ENCODE measurements at regions not wholly inside any gene's neighbourhood (a gene's known extent, or its start where the extent isn't known, plus 50 kb on each side); places are given as distances from the start of the nearest gene placed in this dataset.

GRCh38 chr20:16801919-16802651, 53.9 kb downstream of the OTOR start:
- H3K4me2 ChIP-seq = no peak overlapping the region
- H4K20me1 ChIP-seq (ENCODE audit: insufficient read depth) = no peaks in the 10 kb centered on the region
- H3K79me2 ChIP-seq (ENCODE audit: insufficient read depth) = no peaks in the 10 kb centered on the region
- TF ChIP-seq, protein P1, sequence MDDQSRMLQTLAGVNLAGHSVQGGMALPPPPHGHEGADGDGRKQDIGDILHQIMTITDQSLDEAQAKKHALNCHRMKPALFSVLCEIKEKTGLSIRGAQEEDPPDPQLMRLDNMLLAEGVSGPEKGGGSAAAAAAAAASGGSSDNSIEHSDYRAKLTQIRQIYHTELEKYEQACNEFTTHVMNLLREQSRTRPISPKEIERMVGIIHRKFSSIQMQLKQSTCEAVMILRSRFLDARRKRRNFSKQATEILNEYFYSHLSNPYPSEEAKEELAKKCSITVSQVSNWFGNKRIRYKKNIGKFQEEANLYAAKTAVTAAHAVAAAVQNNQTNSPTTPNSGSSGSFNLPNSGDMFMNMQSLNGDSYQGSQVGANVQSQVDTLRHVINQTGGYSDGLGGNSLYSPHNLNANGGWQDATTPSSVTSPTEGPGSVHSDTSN (IDR thresholded peaks at IDR 0.05) = no peak
- TF ChIP-seq RAD21 (IDR thresholded peaks at IDR 0.05; ENCODE audit: low read length) (peak; percentile 86), SMC3 (IDR thresholded peaks at IDR 0.05; ENCODE audit: low read depth, low read length) (peak; percentile 65)
- TF ChIP-seq, protein P2, sequence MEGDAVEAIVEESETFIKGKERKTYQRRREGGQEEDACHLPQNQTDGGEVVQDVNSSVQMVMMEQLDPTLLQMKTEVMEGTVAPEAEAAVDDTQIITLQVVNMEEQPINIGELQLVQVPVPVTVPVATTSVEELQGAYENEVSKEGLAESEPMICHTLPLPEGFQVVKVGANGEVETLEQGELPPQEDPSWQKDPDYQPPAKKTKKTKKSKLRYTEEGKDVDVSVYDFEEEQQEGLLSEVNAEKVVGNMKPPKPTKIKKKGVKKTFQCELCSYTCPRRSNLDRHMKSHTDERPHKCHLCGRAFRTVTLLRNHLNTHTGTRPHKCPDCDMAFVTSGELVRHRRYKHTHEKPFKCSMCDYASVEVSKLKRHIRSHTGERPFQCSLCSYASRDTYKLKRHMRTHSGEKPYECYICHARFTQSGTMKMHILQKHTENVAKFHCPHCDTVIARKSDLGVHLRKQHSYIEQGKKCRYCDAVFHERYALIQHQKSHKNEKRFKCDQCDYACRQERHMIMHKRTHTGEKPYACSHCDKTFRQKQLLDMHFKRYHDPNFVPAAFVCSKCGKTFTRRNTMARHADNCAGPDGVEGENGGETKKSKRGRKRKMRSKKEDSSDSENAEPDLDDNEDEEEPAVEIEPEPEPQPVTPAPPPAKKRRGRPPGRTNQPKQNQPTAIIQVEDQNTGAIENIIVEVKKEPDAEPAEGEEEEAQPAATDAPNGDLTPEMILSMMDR (IDR thresholded peaks at IDR 0.05) = peak; percentile 91
- H3K9me2 ChIP-seq = no peaks in the 10 kb centered on the region
- 0 out of 4 replicates have a peak overlapping the region, but pooled peaks of 1 of the 2 experiments have one; percentile 12 for H3K4me3 ChIP-seq (ENCODE audit: low read depth in 2 of 2, low read length in 1 of 2)
- ChIA-PET CTCF (interaction anchor here (0.6 to 12.6 kb wide), 44 partner anchors 9 to 815 kb away, joined by 3 to 300 read pairs (median 3); no protein-coding TSS in a partner anchor), POLR2A (no interaction called here)
- H2AFZ ChIP-seq (ENCODE audit: low read depth) = no peak overlapping the region
- peak; percentile 48 for DNase-seq
- H3K27me3 ChIP-seq (ENCODE audit: insufficient read depth) = no peaks in the 10 kb centered on the region
- no peaks in the 10 kb centered on the region for H3K9me3 ChIP-seq
- H3K36me3 ChIP-seq (replicated peaks in 1 of 2; ENCODE audit: control insufficient read depth in 1 of 2, insufficient read depth in 2 of 2, low read length in 1 of 2) = no peaks in the 10 kb centered on the region
- no peak overlapping the region for H3K27ac ChIP-seq (ENCODE audit: low read depth in 2 of 2, low read length in 1 of 2)
- H3F3A ChIP-seq (replicated peaks; ENCODE audit: insufficient read depth) = no peaks in the 10 kb centered on the region
- WGBS (ENCODE audit: low lambda C conversion rate) = 11% methylated on average over 15 of the region's 15 CpGs
- H3K4me1 ChIP-seq (ENCODE audit: control insufficient read depth in 1 of 2, insufficient read depth in 2 of 2, low read depth in 1 of 2, low read length in 1 of 2) = no peaks in the 10 kb centered on the region; a peak in 1 of 4 replicates
- H3K9ac ChIP-seq = no peak overlapping the region

GRCh38 chr20:16802652-16802935, 54.4 kb downstream of the OTOR start:
- Histone ChIP-seq H3K9me2 (no peaks in the 10 kb centered on the region), H3K4me2 (no peak overlapping the region), H3K9me3 (no peaks in the 10 kb centered on the region), H3K4me3 (ENCODE audit: low read depth in 2 of 2, low read length in 1 of 2) (no peak overlapping the region), H3K4me1 (ENCODE audit: control insufficient read depth in 1 of 2, insufficient read depth in 2 of 2, low read depth in 1 of 2, low read length in 1 of 2) (no peaks in the 10 kb centered on the region; a peak in 1 of 4 replicates), H3K9ac (no peak overlapping the region), H3K27ac (ENCODE audit: low read depth in 2 of 2, low read length in 1 of 2) (no peak overlapping the region), H3F3A (replicated peaks; ENCODE audit: insufficient read depth) (no peaks in the 10 kb centered on the region), H3K27me3 (ENCODE audit: insufficient read depth) (no peaks in the 10 kb centered on the region), H2AFZ (ENCODE audit: low read depth) (no peak overlapping the region), H3K79me2 (ENCODE audit: insufficient read depth) (no peaks in the 10 kb centered on the region), H4K20me1 (ENCODE audit: insufficient read depth) (no peaks in the 10 kb centered on the region), H3K36me3 (replicated peaks in 1 of 2; ENCODE audit: control insufficient read depth in 1 of 2, insufficient read depth in 2 of 2, low read length in 1 of 2) (no peaks in the 10 kb centered on the region)
- no peak for DNase-seq
- WGBS (ENCODE audit: low lambda C conversion rate) = 52% methylated on average over 4 of the region's 4 CpGs
- POLR2A ChIA-PET = no interaction called here
- CTCF ChIA-PET = interaction anchor here (0.6 to 12.6 kb wide), 32 partner anchors 9 to 652 kb away, joined by 3 to 300 read pairs (median 4); no protein-coding TSS in a partner anchor
- TF ChIP-seq RAD21 (IDR thresholded peaks at IDR 0.05; ENCODE audit: low read length) (no peak), TAF1 (IDR thresholded peaks at IDR 0.05; ENCODE audit: borderline replicate concordance, low read depth, low read length) (no peak), MAX (IDR thresholded peaks at IDR 0.05; ENCODE audit: low read depth) (no peak), RXRA (IDR thresholded peaks at IDR 0.05; ENCODE audit: borderline replicate concordance, low read depth) (no peak), SMC3 (IDR thresholded peaks at IDR 0.05; ENCODE audit: low read depth, low read length) (no peak), SIN3A (IDR thresholded peaks at IDR 0.05; ENCODE audit: borderline replicate concordance, low read depth, low read length) (no peak), NFIC (IDR thresholded peaks at IDR 0.05; ENCODE audit: borderline replicate concordance) (no peak)
- TF ChIP-seq, protein P2 (IDR thresholded peaks at IDR 0.05) = no peak
- TF ChIP-seq, protein P3, sequence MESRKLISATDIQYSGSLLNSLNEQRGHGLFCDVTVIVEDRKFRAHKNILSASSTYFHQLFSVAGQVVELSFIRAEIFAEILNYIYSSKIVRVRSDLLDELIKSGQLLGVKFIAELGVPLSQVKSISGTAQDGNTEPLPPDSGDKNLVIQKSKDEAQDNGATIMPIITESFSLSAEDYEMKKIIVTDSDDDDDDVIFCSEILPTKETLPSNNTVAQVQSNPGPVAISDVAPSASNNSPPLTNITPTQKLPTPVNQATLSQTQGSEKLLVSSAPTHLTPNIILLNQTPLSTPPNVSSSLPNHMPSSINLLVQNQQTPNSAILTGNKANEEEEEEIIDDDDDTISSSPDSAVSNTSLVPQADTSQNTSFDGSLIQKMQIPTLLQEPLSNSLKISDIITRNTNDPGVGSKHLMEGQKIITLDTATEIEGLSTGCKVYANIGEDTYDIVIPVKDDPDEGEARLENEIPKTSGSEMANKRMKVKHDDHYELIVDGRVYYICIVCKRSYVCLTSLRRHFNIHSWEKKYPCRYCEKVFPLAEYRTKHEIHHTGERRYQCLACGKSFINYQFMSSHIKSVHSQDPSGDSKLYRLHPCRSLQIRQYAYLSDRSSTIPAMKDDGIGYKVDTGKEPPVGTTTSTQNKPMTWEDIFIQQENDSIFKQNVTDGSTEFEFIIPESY (IDR thresholded peaks at IDR 0.05; ENCODE audit: borderline replicate concordance, low read depth) = no peak
- TF ChIP-seq, protein P4, sequence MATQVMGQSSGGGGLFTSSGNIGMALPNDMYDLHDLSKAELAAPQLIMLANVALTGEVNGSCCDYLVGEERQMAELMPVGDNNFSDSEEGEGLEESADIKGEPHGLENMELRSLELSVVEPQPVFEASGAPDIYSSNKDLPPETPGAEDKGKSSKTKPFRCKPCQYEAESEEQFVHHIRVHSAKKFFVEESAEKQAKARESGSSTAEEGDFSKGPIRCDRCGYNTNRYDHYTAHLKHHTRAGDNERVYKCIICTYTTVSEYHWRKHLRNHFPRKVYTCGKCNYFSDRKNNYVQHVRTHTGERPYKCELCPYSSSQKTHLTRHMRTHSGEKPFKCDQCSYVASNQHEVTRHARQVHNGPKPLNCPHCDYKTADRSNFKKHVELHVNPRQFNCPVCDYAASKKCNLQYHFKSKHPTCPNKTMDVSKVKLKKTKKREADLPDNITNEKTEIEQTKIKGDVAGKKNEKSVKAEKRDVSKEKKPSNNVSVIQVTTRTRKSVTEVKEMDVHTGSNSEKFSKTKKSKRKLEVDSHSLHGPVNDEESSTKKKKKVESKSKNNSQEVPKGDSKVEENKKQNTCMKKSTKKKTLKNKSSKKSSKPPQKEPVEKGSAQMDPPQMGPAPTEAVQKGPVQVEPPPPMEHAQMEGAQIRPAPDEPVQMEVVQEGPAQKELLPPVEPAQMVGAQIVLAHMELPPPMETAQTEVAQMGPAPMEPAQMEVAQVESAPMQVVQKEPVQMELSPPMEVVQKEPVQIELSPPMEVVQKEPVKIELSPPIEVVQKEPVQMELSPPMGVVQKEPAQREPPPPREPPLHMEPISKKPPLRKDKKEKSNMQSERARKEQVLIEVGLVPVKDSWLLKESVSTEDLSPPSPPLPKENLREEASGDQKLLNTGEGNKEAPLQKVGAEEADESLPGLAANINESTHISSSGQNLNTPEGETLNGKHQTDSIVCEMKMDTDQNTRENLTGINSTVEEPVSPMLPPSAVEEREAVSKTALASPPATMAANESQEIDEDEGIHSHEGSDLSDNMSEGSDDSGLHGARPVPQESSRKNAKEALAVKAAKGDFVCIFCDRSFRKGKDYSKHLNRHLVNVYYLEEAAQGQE (IDR thresholded peaks at IDR 0.05; ENCODE audit: low read depth, low read length) = no peak
- TF ChIP-seq, protein P1 (IDR thresholded peaks at IDR 0.05) = no peak

Measured in SK-N-SH (cell line).